ENCODE measurements at regions not wholly inside any gene's neighbourhood (a gene's known extent, or its start where the extent isn't known, plus 50 kb on each side); places are given as distances from the start of the nearest gene placed in this dataset.

- BruUV-seq (replicated peaks): no TSS peak
- no peak for FAIRE-seq
Measured at GRCh38 chr16:51657848-51658247, 506.8 kb upstream of the SALL1 start.

DNA sequence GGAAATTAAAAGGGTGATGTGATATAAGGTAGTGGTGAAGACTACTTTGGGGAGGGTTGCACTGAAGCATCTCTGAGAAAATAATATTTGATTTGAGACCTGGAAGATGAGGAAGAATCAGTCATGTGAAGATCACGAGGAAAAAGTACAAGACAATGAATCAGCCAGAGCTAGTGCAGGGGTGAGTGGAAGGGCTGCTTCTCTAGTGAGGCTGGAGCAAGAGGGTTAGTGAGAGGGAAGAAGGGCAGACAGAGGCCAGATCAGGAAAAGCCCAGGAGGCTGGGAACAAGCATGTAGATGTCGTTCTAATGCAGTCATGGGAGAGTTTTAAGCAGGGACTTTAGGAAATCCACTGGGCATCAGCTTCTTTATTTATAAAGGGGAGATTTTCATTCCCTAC is 504.2 kb upstream of the SALL1 start:
- dilution Hi-C loops (cut with MboI; ENCODE audit: extremely low pct_ligation_motif_present, low sequenced_read_pairs) (no loop called here), intact Hi-C loops (cut with micrococcal nuclease) (no loop called here)
- no peak for FAIRE-seq
- no peak overlapping the region for H3K4me3 ChIP-seq (replicated peaks in 1 of 3; ENCODE audit: insufficient read depth in 1 of 3, low read depth in 1 of 3, low read length in 3 of 3)
- no peaks in the 10 kb centered on the region for H3K27me3 ChIP-seq (ENCODE audit: control insufficient read depth in 2 of 2, insufficient read depth in 2 of 2, low read length in 2 of 2)
- no peaks in the 10 kb centered on the region for H3K9me1 ChIP-seq (replicated peaks; ENCODE audit: control insufficient read depth, extremely low read depth, insufficient read depth, low read length)
- no peak overlapping the region for H3K9ac ChIP-seq (replicated peaks; ENCODE audit: extremely low read depth, insufficient read depth, low read length)
- H3K4me1 ChIP-seq (ENCODE audit: control insufficient read depth, extremely low read depth, insufficient read depth, low read length): no peaks in the 10 kb centered on the region
- H2AFZ ChIP-seq (ENCODE audit: low read depth, low read length): no peak overlapping the region
- TF ChIP-seq, protein P1, sequence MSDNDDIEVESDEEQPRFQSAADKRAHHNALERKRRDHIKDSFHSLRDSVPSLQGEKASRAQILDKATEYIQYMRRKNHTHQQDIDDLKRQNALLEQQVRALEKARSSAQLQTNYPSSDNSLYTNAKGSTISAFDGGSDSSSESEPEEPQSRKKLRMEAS (IDR thresholded peaks at IDR 0.05; ENCODE audit: insufficient read depth, insufficient read length): no peak
- TF ChIP-seq GATA2 (IDR thresholded peaks at IDR 0.05; ENCODE audit: insufficient read depth, insufficient read length, low read depth, low read length): no peak
- TF ChIP-seq FOS (IDR thresholded peaks at IDR 0.05; ENCODE audit: borderline replicate concordance, insufficient read depth, low read length): no peak
- no peak for TF ChIP-seq MYC (IDR thresholded peaks at IDR 0.05; ENCODE audit: low read depth, low read length)
- no peak for TF ChIP-seq POLR2A (IDR thresholded peaks at IDR 0.05; ENCODE audit: low read depth, low read length)
- TF ChIP-seq CTCF (IDR thresholded peaks at IDR 0.05; ENCODE audit: extremely low read depth in 1 of 2, insufficient read depth in 1 of 2, low read depth in 1 of 2, low read length in 2 of 2): no peak
- no peak for TF ChIP-seq JUN (IDR thresholded peaks at IDR 0.05; ENCODE audit: borderline replicate concordance, insufficient read depth, insufficient read length, low read depth)
- TF ChIP-seq POLR2AphosphoS5 (IDR thresholded peaks at IDR 0.05; ENCODE audit: insufficient read depth, low read depth, low read length): no peak
- TF ChIP-seq EZH2 (IDR thresholded peaks at IDR 0.05; ENCODE audit: borderline replicate concordance, low read depth, low read length, severe bottlenecking): no peak
- H3K79me2 ChIP-seq (ENCODE audit: control insufficient read depth, insufficient read depth, low read length): no peaks in the 10 kb centered on the region
- ChIA-PET POLR2A (no interaction called here), CTCF (no interaction called here)
- no peaks in the 10 kb centered on the region for H3K9me3 ChIP-seq (replicated peaks; ENCODE audit: control insufficient read depth, insufficient read depth, low read length)
- no peak for DNase-seq (ENCODE audit: low read depth, low spot score)
- no peak overlapping the region for H3K27ac ChIP-seq (ENCODE audit: insufficient read depth, low read depth, low read length)
- no peak overlapping the region for H3K4me2 ChIP-seq (ENCODE audit: insufficient read depth, low read length)
- no peaks in the 10 kb centered on the region for H3K36me3 ChIP-seq (ENCODE audit: control insufficient read depth in 2 of 2, extremely low read depth in 1 of 2, insufficient read depth in 2 of 2, low read length in 2 of 2)
- H4K20me1 ChIP-seq (replicated peaks; ENCODE audit: control insufficient read depth, extremely low read depth, insufficient read depth, low read length): no peaks in the 10 kb centered on the region
- no TSS peak for BruUV-seq (replicated peaks)

More at GRCh38 chr16:51657848-51658247, 506.8 kb upstream of the SALL1 start:
- H3K36me3 ChIP-seq (ENCODE audit: control insufficient read depth in 2 of 2, extremely low read depth in 1 of 2, insufficient read depth in 2 of 2, low read length in 2 of 2): no peaks in the 10 kb centered on the region
- H3K79me2 ChIP-seq (ENCODE audit: control insufficient read depth, insufficient read depth, low read length): no peaks in the 10 kb centered on the region
- no peaks in the 10 kb centered on the region for H3K9me3 ChIP-seq (replicated peaks; ENCODE audit: control insufficient read depth, insufficient read depth, low read length)
- H2AFZ ChIP-seq (ENCODE audit: low read depth, low read length): no peak overlapping the region
- POLR2A ChIA-PET: no interaction called here
- H3K4me1 ChIP-seq (ENCODE audit: control insufficient read depth, extremely low read depth, insufficient read depth, low read length): no peaks in the 10 kb centered on the region
- intact Hi-C loops (cut with micrococcal nuclease): no loop called here
- no peaks in the 10 kb centered on the region for H4K20me1 ChIP-seq (replicated peaks; ENCODE audit: control insufficient read depth, extremely low read depth, insufficient read depth, low read length)
- H3K4me2 ChIP-seq (ENCODE audit: insufficient read depth, low read length): no peak overlapping the region
- TF ChIP-seq EZH2 (IDR thresholded peaks at IDR 0.05; ENCODE audit: borderline replicate concordance, low read depth, low read length, severe bottlenecking) (no peak), MYC (IDR thresholded peaks at IDR 0.05; ENCODE audit: low read depth, low read length) (no peak), POLR2A (IDR thresholded peaks at IDR 0.05; ENCODE audit: low read depth, low read length) (no peak), POLR2AphosphoS5 (IDR thresholded peaks at IDR 0.05; ENCODE audit: insufficient read depth, low read depth, low read length) (no peak), FOS (IDR thresholded peaks at IDR 0.05; ENCODE audit: borderline replicate concordance, insufficient read depth, low read length) (no peak), JUN (IDR thresholded peaks at IDR 0.05; ENCODE audit: borderline replicate concordance, insufficient read depth, insufficient read length, low read depth) (no peak)
- TF ChIP-seq, protein P1 (IDR thresholded peaks at IDR 0.05; ENCODE audit: insufficient read depth, insufficient read length): no peak
- dilution Hi-C loops (cut with MboI; ENCODE audit: extremely low pct_ligation_motif_present, low sequenced_read_pairs): no loop called here
- H3K27ac ChIP-seq (ENCODE audit: insufficient read depth, low read depth, low read length): no peak overlapping the region
- CTCF ChIA-PET: no interaction called here
- H3K27me3 ChIP-seq (ENCODE audit: control insufficient read depth in 2 of 2, insufficient read depth in 2 of 2, low read length in 2 of 2): no peaks in the 10 kb centered on the region
- no peaks in the 10 kb centered on the region for H3K9me1 ChIP-seq (replicated peaks; ENCODE audit: control insufficient read depth, extremely low read depth, insufficient read depth, low read length)
- H3K4me3 ChIP-seq (replicated peaks in 1 of 3; ENCODE audit: insufficient read depth in 1 of 3, low read depth in 1 of 3, low read length in 3 of 3): no peak overlapping the region
- DNase-seq (ENCODE audit: low read depth, low spot score): no peak
- H3K9ac ChIP-seq (replicated peaks; ENCODE audit: extremely low read depth, insufficient read depth, low read length): no peak overlapping the region

All from endothelial cell of umbilical vein (primary cell).